Stimulated activated CD4-positive, alpha-beta T cell treated with anti-CD3 and anti-CD28 coated beads, Interleukin-4, amount 100 ng/mL, for 48 hours (primary cell): ENCODE measurements at regions not wholly inside any gene's neighbourhood (a gene's known extent, or its start where the extent isn't known, plus 50 kb on each side); places are given as distances from the start of the nearest gene placed in this dataset.
"Not testable (repeated sequence)": the region's sequence is repeated elsewhere in the genome, so short reads cannot be mapped to it uniquely, and the experiment has no call there.

Source experiments
- DNase-seq, 2 donors: peaks; one replicate each; pipeline ENCODE4 v3.0.0-alpha.2; 2020; ENCODE audit warnings: low read depth in 2 of 2

DNA sequence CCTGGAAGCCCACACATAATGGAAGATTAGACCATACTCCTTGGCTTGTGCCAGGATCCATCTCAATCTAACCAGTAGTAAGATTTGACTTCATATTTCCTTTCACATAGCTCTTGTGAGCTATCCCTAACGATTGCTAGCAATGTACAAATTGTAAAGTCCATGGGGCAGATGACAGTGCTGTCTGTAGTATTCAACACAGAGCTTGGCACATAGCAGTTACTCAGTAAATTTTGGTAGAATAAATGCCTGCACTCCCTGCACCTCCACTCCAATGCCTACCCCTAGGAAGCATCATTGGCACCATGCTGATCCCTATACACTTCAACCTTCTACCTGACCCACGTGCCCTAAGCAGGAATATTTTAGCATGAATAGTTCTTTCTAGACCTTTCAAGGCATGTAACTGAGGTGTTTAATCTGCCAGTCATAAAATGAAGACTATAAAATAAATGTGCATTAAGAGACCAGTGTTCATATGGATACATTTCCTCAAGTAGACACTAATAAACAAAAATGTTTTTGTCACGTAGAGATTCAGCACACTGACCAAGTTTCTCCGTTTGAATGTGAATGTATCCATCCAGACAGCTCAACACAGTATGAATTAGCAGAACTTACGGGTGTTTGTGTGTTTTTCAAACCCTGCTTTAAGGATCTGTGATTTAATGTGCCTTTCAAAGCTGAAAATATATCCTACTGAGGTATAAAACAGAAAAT, 98.8 kb downstream of the BMP4 start:
- DNase-seq = no peak

DNA sequence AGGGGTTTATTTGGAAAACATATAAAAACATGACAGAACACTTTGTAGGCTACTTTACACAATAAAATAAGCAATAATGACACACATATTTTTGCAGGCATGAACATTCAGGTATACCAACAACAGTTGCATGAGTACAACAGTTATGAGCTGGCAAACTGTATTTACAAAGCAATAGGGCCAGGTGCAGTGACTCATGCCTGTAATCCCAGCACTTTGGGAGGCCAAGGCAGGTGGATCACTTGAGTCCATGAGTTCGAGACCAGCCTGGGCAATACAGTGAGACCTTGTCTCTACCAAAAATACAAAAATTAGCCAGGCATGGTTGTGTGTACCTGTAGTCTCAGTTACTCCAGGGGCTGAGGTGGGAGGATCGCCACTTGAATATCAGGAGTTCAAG, 101.1 kb downstream of the BMP4 start:
- DNase-seq = no peak

DNA sequence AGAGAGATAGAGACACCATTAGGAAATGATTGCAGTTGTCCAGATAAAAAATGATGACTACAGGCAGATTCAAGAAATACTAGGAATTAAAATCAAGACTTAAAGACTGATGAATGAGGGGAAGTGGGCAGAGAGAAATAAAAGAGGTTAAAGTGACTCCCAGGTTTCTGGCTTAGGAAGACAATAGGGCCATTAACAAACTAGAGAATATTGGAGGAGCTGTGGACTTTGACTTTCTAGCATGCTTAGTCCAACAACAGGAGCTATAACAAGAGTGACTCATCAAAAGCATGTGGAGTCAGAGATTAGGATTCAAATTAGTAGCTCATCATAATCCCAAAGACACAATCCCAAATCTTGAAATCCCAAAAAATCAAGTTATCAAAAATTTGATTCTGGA, 101.5 kb downstream of the BMP4 start:
- DNase-seq = no peak

DNA sequence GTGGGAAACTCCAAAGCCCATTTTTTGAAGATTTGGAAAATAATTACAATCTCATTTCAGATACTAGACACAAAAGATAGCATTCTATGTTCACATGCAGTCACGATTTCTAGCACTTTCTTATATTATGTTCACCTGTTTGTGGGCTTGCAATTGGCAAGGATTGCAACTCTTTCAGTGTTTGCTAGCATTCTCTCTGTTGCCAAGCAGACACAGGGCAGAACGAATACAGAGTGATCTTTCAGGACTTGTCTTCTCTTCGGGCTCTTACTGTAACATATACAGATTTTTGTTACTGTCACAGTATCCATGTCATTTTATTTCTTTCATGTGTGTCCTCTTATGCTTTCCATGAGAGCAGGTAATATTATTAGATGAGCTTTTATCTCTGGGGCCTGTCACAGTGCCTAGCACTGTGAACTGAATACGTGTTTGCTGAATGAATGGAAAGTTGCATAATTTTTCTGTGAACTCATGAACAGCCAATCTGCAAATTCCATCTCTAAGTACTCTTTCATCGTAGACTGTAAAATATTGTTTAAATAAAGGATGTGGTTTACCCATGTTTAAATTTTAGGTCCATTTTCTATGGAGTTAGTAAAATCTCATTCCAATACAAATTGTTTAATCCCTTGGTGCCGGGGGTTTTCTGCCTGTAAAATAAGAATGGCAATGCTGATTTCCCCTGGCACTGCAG, 105.1 kb downstream of the BMP4 start:
- no peak for DNase-seq

DNA sequence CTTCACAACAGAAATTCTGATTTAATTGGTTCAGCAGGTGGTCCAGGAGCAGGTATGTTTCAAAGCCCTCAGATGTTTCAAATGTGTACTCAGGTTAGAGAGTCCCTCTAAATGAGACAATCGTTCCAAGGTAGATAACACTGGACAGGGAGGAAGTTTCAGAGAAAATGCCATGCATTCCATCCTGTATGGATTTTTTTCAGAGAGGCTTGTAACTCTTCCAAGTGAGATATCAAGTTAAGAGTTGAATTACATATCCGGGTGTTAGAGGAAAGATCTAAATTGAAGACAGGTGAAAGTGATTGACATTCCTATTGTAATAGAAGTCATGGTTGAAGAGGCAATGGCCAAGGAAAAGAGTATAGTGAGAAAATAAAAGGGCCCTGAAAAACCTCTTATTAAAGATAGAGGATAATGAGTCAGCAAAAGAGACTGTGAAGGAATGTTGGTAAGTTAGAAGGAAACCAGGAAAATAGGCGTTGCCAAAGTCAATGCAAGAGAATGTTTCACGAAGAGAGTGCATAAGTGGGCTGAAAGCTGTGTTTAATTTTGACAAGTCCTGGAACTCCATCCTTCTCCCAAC, 105.8 kb downstream of the BMP4 start:
- no peak for DNase-seq

DNA sequence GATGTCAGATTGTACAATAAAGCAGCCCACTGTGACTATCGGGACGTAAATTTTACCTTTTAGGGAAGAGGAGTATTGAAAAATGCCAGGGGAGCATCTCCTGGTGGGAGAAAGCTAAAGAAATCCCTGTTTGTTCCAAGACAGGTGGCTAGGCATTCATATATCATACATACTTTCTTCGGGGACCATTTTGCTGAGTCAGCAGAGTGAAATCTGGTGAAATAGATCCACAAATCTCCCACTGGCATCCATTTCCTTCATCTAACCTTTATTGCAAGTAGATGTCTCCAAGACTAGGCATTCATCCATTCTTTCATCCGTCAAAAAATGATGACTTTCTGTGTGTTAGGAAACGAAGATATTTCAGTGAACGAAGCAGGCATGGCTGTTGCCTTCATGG, 107.1 kb downstream of the BMP4 start:
- no peak for DNase-seq

DNA sequence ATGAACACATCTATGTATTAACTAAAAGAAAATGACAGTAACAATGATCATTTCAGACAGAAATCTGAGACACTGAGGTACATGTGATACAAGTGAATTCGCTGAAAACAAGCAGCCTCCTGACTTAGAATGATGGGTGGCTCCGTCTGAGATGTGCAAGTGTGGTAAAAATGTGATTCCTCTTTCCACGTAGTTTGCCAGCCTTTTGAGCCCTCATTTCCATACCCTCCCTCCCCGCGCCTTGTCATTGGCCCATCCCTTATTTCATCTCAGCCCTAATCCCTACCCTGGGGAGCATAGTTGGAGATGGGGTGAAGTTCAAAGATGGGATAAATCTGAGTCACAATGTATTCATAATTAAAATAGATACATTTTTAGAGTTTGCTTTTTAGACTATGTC, 107.8 kb downstream of the BMP4 start:
- no peak for DNase-seq

DNA sequence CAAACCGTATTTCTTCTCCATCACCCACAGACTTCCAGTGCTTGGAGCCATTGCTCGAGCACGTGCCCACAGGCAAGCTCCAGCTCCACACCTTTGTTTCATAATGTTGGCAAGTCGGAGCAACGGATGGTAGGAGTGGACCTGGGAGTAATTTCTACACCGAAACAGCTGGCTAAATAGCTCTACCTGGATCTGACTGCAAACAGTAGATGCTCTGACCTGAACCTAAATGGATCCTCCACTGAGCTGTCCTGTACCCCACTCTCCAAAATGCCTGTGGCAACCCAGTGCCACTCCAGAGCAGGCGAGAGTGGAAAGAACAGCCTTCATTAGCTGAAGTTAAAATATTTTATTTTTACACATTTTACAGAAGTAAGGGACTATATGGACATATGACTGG, 108.7 kb downstream of the BMP4 start:
- no peak for DNase-seq

DNA sequence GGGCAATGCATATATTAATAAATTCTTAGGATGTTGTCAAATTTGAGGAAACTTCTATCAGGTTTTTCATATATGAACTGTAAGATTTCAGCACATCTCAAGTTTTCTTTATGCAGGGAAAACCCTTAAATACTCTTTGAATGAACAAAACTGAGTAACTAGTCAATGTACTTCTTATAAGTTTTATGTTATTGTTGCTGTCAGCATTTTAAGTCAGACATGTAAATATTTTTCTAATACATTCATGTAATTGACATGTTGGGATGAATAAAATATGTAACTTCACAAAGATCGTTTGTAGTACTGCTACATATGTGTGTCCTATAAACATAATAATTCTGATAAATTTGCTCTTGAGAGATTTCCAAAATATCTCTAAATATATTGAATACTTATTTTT, 109.6 kb downstream of the BMP4 start:
- DNase-seq = no peak

DNA sequence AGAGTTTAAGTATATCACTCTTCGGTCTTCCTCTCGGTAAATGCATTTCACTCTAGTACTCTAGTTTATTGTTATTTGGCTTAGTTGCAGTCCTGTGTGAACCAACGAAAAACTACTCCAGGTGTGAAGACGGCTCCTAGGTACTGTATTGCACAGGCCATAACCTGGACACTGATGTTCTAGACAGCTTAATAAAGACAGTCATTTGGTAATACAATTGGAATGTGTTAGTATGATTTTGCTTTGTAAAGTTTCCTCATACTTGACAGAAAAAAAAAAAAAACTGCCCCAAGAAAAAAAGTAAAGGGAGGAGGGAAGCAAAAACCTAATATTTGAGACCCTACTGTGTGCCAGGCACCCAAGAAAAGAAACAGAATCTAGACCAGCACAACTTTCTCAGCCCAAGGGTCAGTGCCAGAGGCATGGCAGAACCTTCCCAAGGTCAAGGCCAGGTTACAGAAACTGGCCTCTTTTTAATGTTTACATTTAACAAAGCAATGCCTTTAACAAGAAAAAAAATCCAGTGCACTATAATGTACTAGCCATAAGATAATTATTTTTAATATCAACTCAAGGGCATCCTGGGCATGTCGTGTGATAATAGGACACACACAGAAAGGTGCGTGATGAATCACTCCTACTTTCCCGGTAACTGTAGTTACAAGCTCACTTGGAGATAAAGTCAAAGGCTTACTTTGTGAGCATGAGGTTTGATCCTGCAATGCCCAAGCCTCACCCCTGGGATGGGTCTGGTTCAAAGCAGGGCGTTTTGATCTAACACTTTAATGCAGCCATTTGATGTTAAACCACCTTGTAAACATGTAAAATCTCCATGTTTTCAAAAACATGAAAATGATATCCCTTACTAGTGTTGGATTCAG, 110.6 kb downstream of the BMP4 start:
- no peak for DNase-seq

DNA sequence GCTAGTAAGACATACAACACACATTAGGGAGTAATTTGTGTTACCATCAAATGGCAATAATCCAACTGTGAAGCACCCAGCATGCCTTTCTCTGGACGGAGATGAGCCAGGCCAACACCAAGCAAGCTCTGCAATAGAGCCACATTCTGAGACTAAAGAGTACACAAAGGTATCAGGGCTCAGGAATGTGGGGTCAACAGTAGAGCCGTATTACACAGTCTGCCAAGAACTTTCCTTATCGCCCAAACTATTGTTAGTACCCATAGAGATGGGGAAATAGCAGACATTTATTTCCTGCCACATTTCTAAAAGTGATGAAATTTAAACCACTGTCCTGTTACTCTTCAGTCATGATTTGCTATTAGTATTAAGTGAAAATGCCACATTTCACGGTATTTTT, 113.7 kb downstream of the BMP4 start:
- DNase-seq = no peak

DNA sequence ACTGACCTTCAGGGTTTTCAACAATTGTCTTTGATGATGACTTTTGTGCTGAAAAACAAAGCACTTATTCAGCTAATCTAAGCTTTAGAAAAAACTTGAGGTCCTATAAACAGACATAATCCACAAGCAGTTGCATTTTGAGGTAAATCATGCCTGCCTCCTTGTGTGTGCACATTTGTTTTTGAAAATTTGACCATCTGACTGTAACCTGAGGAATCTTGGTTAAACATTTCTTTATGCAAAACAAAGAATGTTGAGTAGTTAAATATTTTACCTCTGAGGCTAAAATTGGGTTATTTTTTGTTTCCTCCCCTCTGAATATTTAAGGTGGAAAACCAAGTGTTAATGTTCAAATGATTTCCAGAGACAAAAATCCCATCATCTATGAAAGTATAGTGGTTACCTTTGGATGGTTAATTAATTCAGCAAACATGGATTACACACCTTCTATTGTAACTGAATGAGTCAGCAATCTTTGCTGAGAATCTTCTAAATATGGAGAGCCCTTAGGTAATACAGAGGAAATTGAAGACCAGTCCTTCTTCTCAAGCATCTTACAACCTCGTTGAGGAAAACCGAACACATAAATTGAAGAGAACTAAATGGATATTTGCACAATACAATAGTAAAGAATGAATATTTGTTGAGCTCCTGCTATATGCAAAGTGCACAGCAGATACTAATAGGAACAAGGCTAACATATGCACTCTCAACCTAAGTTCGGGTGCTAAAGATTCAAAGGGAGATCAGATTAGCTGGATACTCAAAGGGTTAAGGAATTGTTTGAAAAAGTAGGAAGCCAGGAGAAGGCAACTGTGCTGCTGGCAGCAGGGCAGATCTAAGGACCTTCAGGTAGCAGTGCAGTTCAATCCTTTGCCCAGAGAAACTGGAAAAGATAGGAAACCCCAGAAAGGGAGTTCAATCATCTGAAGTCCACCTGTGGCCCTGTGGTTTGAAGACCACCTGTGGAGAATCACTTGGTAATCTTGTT, 115.2 kb downstream of the BMP4 start:
- no peak for DNase-seq

DNA sequence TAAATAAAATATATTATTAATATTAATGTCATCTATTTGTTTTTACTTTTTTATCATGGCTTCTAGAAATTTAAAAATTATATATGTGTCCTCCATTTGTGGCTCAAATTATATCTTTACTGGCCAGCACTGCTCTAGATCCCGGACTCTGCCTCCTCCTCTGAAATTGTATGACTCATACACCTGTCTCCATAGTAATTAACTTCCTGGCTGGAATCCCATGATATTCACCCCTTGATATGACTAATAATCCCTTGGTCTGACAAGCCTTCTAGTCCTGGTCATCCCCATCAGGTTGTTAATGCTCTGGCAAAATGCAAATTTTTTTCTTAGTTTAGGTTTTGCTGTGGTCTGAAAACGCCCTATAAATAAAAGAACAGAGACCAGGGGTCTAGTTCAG, 116.2 kb downstream of the BMP4 start:
- no peak for DNase-seq

DNA sequence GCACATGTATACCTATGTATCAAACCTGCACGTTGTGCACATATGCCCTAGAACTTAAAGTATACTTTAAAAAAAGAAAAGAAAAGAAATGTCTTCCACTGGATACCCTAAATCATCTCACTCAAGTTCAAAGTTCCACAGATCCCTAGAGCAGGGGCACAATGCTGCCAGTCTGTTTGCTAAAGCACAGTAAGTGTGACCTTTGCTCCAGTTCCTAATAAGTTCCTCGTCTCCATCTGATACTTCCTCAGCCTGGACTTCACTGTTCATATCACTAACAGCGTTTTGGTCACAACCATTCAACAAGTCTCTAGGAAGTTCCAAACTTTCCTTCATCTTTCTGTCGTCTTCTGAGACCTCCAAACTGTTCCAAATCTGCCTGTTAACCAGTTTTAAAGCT, 118.3 kb downstream of the BMP4 start:
- DNase-seq = no peak

DNA sequence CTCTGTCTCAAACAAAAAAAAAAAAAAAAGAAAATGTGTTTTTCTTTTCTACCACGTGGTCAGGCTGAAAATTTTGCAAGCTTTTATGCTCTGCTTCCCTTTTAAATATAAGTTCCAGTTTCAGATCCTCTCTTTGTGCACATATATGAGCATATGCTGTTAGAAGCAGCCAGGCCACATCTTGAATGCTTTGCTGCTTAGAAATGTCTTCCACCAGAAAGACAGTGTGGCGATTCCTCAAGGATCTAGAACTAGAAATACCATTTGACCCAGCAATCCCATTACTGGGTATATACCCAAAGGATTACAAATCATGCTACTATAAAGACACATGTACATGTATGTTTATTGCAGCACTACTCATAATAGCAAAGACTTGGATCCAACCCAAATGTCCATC, 119.0 kb downstream of the BMP4 start:
- not testable (repeated sequence) for DNase-seq

DNA sequence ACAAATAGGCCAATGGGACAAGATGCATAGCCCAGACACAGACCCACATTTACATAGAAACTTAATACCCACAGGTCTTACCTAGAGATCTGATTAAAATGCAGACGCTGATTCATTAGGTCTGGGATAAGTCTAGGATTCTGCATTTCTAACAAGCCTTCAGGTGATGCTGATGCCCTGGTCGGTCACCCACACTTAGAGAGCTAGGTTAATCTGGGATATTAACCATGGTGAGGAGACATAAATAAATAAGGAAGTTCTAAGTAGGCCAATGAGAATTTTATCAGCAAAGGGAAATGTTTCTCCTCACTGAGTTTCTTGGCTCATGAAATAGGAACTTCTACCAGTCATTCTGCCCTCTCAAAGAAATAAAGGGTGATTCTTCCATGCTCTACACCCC, 120.1 kb downstream of the BMP4 start:
- no peak for DNase-seq

DNA sequence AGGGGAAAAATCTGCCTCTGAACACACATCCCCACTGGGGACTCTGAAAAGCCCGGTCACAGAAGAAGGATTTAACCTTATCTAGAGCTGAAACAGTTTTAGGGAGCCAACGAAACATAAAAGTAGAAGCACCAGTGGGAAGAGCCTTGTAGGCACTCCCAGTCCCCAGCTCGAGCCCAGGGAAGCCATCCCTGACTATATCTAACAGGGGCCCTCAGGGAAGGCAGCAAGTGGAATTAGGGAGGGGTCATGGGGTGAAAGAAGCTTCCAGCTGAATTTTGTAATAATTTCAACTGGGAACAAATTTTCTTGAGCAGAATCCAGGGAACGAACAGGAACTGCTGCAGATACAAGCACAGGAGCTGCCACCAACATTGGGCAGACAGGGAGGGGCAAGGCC, 127.8 kb downstream of the BMP4 start:
- no peak for DNase-seq

DNA sequence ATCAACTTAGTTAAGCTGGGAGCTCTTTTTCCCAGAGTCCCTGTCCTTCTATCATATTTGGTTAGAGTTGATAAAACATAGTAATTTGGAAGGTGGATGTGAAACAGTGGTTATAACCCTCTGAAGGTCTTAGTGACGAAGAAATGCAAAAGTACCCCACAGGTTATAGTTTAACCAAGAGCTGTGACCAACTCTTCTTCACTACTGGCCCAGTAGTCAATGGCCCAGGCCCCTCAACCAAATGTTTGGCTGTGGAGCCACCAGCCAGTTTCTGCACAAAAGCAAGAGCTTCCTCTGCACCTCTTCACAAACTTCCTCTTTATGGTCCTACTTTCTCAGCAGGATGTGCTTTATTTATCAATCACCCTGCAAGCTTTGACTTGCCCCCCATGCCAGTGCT, 132.6 kb downstream of the BMP4 start:
- no peak for DNase-seq

DNA sequence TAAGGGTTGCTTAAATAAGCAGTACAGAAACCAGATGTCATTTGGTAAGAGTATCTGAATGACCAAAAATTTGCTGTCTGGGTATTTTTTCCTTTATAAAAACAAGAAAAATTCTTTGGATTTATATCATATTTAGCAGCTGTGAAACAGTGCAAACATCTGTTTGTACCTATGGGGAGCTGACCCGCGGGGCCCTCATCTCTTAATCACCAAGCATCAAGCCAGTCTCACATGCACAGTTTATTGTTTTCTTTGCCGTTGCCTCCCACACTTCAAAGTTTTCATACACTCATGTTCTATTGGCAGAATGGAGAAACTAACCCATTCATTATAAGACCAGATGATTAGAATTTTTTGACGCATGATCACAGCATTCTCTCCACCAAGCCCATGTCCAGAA, 142.2 kb downstream of the BMP4 start:
- DNase-seq = no peak

DNA sequence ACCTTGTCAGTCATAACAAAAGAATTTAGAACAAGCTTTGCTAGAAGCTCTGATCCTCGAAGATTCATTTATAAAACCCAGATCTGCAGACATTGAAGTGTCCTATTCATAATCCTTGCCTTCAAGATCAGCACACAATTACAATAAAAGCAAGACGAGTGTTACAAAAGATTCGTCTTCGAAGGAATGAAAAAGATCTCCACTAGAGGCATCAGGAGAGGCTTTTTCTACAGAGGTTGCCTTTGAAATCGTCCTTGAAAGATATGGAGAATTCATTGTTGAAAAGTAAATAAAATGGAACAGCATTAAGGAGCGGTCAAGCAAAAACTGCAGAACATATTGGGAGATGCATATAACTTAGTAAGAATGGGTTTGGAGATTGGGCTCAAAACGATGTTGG, 146.4 kb downstream of the BMP4 start:
- DNase-seq = no peak

DNA sequence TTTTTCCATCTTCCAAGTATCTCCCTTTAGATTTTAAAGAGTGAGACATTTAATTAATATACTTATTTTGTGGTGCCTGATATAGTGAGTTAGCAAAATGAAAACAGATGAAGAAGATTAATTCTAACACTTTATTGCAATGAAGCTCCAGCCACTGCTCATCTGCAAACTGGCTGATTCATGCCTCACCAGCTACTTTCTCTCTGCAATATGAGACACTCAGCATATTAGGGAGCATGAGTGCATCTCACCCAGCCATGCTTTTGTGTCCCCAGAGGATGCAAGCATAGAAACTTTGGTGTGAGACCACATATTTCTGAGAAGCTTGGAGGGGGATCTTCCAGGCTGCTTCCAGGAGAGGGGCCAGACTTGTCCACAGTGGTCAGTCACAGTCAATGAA, 148.6 kb downstream of the BMP4 start:
- DNase-seq = no peak
